ENCODE measurements at regions not wholly inside any gene's neighbourhood (a gene's known extent, or its start where the extent isn't known, plus 50 kb on each side); places are given as distances from the start of the nearest gene placed in this dataset.
"Not testable (repeated sequence)": the region's sequence is repeated elsewhere in the genome, so short reads cannot be mapped to it uniquely, and the experiment has no call there.

- no peak for DNase-seq
Observed at GRCh38 chr5:5780253-5780652, 357.8 kb downstream of the ICE1 start.

GRCh38 chr5:5777013-5777412 is 354.5 kb downstream of the ICE1 start:
- DNase-seq, result no peak

- no peak for DNase-seq
Observed at GRCh38 chr5:5772202-5772601, 349.7 kb downstream of the ICE1 start.

- DNase-seq, result no peak
Observed at GRCh38 chr5:5770825-5771224, 348.3 kb downstream of the ICE1 start.

- DNase-seq, result no peak
Observed at GRCh38 chr5:5767286-5767928, 344.9 kb downstream of the ICE1 start.

- DNase-seq, result no peak
Observed at GRCh38 chr5:5765066-5765850, 342.8 kb downstream of the ICE1 start.

- DNase-seq, result no peak
Observed at GRCh38 chr5:5764246-5764645, 341.8 kb downstream of the ICE1 start.

- DNase-seq, result no peak
Observed at GRCh38 chr5:5756762-5757161, 334.3 kb downstream of the ICE1 start.

GRCh38 chr5:5755888-5756287 is 333.4 kb downstream of the ICE1 start:
- no peak for DNase-seq

GRCh38 chr5:5752844-5753243 is 330.4 kb downstream of the ICE1 start:
- no peak for DNase-seq

- no peak for DNase-seq
Observed at GRCh38 chr5:5751987-5752386, 329.5 kb downstream of the ICE1 start.

GRCh38 chr5:5751498-5751897 is 329.0 kb downstream of the ICE1 start:
- DNase-seq, result no peak

- no peak for DNase-seq
Observed at GRCh38 chr5:5741418-5741817, 318.9 kb downstream of the ICE1 start.

- no peak for DNase-seq
Observed at GRCh38 chr5:5739490-5739945, 317.0 kb downstream of the ICE1 start.

- DNase-seq, result no peak
Observed at GRCh38 chr5:5738797-5739489, 316.5 kb downstream of the ICE1 start.

- DNase-seq, result no peak
Observed at GRCh38 chr5:5736007-5736406, 313.5 kb downstream of the ICE1 start.

- not testable (repeated sequence) for DNase-seq
Observed at GRCh38 chr5:5733058-5733457, 310.6 kb downstream of the ICE1 start.

- DNase-seq, result no peak
Observed at GRCh38 chr5:5726401-5726800, 303.9 kb downstream of the ICE1 start.

GRCh38 chr5:5721881-5722280 is 299.4 kb downstream of the ICE1 start:
- no peak for DNase-seq

GRCh38 chr5:5719292-5719691 is 296.8 kb downstream of the ICE1 start:
- DNase-seq, result no peak

- DNase-seq, result no peak
Observed at GRCh38 chr5:5716665-5717064, 294.2 kb downstream of the ICE1 start.

- DNase-seq, result no peak
Observed at GRCh38 chr5:5711592-5711991, 289.1 kb downstream of the ICE1 start.

- no peak for DNase-seq
Observed at GRCh38 chr5:5711112-5711511, 288.6 kb downstream of the ICE1 start.

- no peak for DNase-seq
Observed at GRCh38 chr5:5710471-5710870, 288.0 kb downstream of the ICE1 start.
